K562 (cell line): ENCODE measurements at regions not wholly inside any gene's neighbourhood (a gene's known extent, or its start where the extent isn't known, plus 50 kb on each side); places are given as distances from the start of the nearest gene placed in this dataset.
"Not testable (repeated sequence)": the region's sequence is repeated elsewhere in the genome, so short reads cannot be mapped to it uniquely, and the experiment has no call there.

Experiments
- ATAC-seq: fragments of 200-7000 bp; cut with Tn5 transposase; 3 replicates; pipeline ENCODE4 v1.9.1; 2020; ENCODE audit warnings: moderate library complexity
- BruUV-seq: library from RNA; stranded (reverse); fragments of 400-500 nt; replicated peaks from 2 replicates; lab custom pipeline; 2021; lab: Mats Ljungman, UMichigan
- CTCF ChIA-PET: fragments of 300-600 bp; formaldehyde crosslinking; extraction: SDS; loops from one replicate; lab custom pipeline; 2021; ENCODE audit warnings: low intra/inter-chr PET ratio; lab: Yijun Ruan, JAX
- POLR2A ChIA-PET: fragments of 300-600, 350-650 bp; sonication (Branson Sonifier 250); formaldehyde crosslinking; extraction: SDS; loops from one replicate; lab custom pipeline; 2021; ENCODE audit warnings: antibody characterized with exemption, inconsistent platforms; lab: Yijun Ruan, JAX
- DNase-seq, 4 experiments: peaks; one replicate each; pipeline versions ENCODE4 v3.0.0 to v3.0.0-alpha.2; 2011 to 2018; ENCODE audit warnings: low spot score in 3 of 4, mixed read lengths in 3 of 4; ENCODE audit errors: extremely low read depth in 1 of 4
- FAIRE-seq: peaks from 2 replicates; lab custom pipeline; 2011; peaks lifted over from hg19 to GRCh38; lab: Jason Lieb, UNC
- H2AFZ ChIP-seq: 2 replicates; pipeline ENCODE4 v1.6.0; 2011; ENCODE audit warnings: low read depth, low read length, control low read depth, inconsistent platforms
- H3K27ac ChIP-seq: fragments of 200-600 bp; 3 replicates; pipeline ENCODE4 v1.8.0; 2011; ENCODE audit warnings: low read depth, mild to moderate bottlenecking, control low read depth, inconsistent platforms, low read length, moderate library complexity, mixed read lengths; ENCODE audit errors: extremely low read depth
- H3K27me3 ChIP-seq, 2 experiments: fragments of 300-600 bp in 1 of 2; 2 replicates in 1 of 2; 3 replicates in 1 of 2; pipeline versions ENCODE4 v1.6.0 to v1.8.0; 2011; ENCODE audit warnings: inconsistent platforms in 2 of 2, low read length in 2 of 2, mild to moderate bottlenecking in 1 of 2, mixed read lengths in 1 of 2, moderate library complexity in 1 of 2; ENCODE audit not compliant: control insufficient read depth in 2 of 2, insufficient read depth in 2 of 2
- H3K36me3 ChIP-seq: fragments of 300-600 bp; 3 replicates; pipeline ENCODE4 v1.8.0; 2011; ENCODE audit warnings: mild to moderate bottlenecking, low read length, inconsistent platforms; ENCODE audit not compliant: control insufficient read depth, insufficient read depth
- H3K4me1 ChIP-seq, 2 experiments: fragments of 200-600 bp in 1 of 2; replicated peaks in 1 of 2; 2 replicates in 1 of 2; 3 replicates in 1 of 2; pipeline versions ENCODE4 v1.5.1 to v1.8.0; 2011; ENCODE audit warnings: inconsistent platforms in 2 of 2, low read length in 2 of 2, mild to moderate bottlenecking in 1 of 2, mixed read lengths in 1 of 2, moderate library complexity in 1 of 2; ENCODE audit not compliant: control insufficient read depth in 2 of 2, insufficient read depth in 2 of 2
- H3K4me2 ChIP-seq: 2 replicates; pipeline ENCODE4 v1.6.1; 2011; ENCODE audit warnings: low read length, control low read depth, inconsistent platforms, mixed read lengths; ENCODE audit not compliant: insufficient read depth
- H3K4me3 ChIP-seq: fragments of 200-600 bp; sonication (generic), shearing (Covaris generic); 2 replicates; pipeline ENCODE4 v1.5.1; 2016; ENCODE audit warnings: control low read depth, inconsistent platforms
- H3K79me2 ChIP-seq: fragments of 200-600 bp; 3 replicates; pipeline ENCODE4 v1.8.0; 2011; ENCODE audit warnings: low read length, inconsistent platforms; ENCODE audit not compliant: control insufficient read depth, insufficient read depth
- H3K9ac ChIP-seq, 2 experiments: 2 replicates each; pipeline versions ENCODE4 v1.6.0 to v1.6.1; 2011; ENCODE audit warnings: low read depth in 2 of 2, low read length in 2 of 2, control low read depth in 1 of 2, inconsistent platforms in 1 of 2, mild to moderate bottlenecking in 1 of 2, mixed read lengths in 1 of 2; ENCODE audit not compliant: insufficient read depth in 1 of 2
- H3K9me1 ChIP-seq: one replicate; pipeline ENCODE4 v1.6.0; 2011; ENCODE audit warnings: inconsistent platforms, mild to moderate bottlenecking, low read length, moderate library complexity; ENCODE audit not compliant: control insufficient read depth, insufficient read depth
- H3K9me3 ChIP-seq: replicated peaks from 2 replicates; pipeline ENCODE4 v1.5.1; 2011; ENCODE audit warnings: low read depth, low read length, inconsistent platforms; ENCODE audit not compliant: control insufficient read depth, insufficient read depth
- H4K20me1 ChIP-seq: replicated peaks from 2 replicates; pipeline ENCODE4 v1.6.1; 2011; ENCODE audit warnings: low read length, inconsistent platforms, mixed read lengths; ENCODE audit not compliant: control insufficient read depth, insufficient read depth
- NR3C1 ChIP-seq: sonication (generic); formaldehyde crosslinking; IDR thresholded peaks from 2 replicates; pipeline ENCODE4 v1.8.1; 2022; ENCODE audit warnings: missing genetic modification reagents
- PHTF2 ChIP-seq: fragments of 250-450 bp; sonication (Bioruptor Pico); IDR thresholded peaks from 2 replicates; pipeline ENCODE4 v1.5.0; 2021; ENCODE audit warnings: mild to moderate bottlenecking
- SPI1 ChIP-seq: IDR thresholded peaks from 2 replicates; pipeline ENCODE4 v1.6.1; 2011; ENCODE audit warnings: low read depth, low read length, control low read depth, borderline replicate concordance
- ZKSCAN3 ChIP-seq: fragments of 250-450 bp; sonication (Bioruptor Pico); IDR thresholded peaks from 2 replicates; pipeline ENCODE4 v1.4.0; 2020
- ZNF143 ChIP-seq: sonication (generic); formaldehyde crosslinking; IDR thresholded peaks from 2 replicates; pipeline ENCODE4 v1.9.0; 2022; ENCODE audit warnings: mild to moderate bottlenecking, missing genetic modification reagents
- WGBS: fragments of 100-300 bp; shearing (Covaris generic); methylation state at CpG from one replicate; pipeline ENCODE4 v1.1.6; 2016; ENCODE audit warnings: low coverage, mixed read lengths; ENCODE audit not compliant: insufficient coverage; ENCODE audit errors: missing lambda C conversion rate; 5-methylcytosine and 5-hydroxymethylcytosine counted together
- in situ Hi-C: fragments of 300-500 bp; cut with MboI; formaldehyde crosslinking; loops from 4 replicates; pipeline ENCODE4 v1.15.0; 2018; ENCODE audit warnings: inconsistent platforms, mixed read lengths
- intact Hi-C: fragments of 100-400 bp; cut with micrococcal nuclease; formaldehyde crosslinking; loops from 2 replicates; pipeline ENCODE4 v1.14.2; 2022
- TF ChIP-seq, protein P1 (sequence below): IDR thresholded peaks from 2 replicates; pipeline ENCODE4 v1.6.1; 2016; ENCODE audit warnings: missing genetic modification characterization, missing compliant biosample characterization
- TF ChIP-seq, protein P2 (sequence below): conservative IDR thresholded peaks from 2 replicates; pipeline ENCODE4 v1.6.1; 2011; ENCODE audit warnings: low read depth, mild to moderate bottlenecking, low read length; ENCODE audit not compliant: control insufficient read depth

- Histone ChIP-seq H3K9me3 (no peaks in the 10 kb centered on the region), H3K4me2 (no peak overlapping the region), H3K4me1 (no peaks in the 10 kb centered on the region), H3K9ac (no peak overlapping the region), H3K27me3 (no peaks in the 10 kb centered on the region), H4K20me1 (no peaks in the 10 kb centered on the region), H3K27ac (no peak overlapping the region), H2AFZ (no peak overlapping the region), H3K79me2 (no peaks in the 10 kb centered on the region), H3K4me3 (no peak overlapping the region), H3K36me3 (no peaks in the 10 kb centered on the region), H3K9me1 (no peaks in the 10 kb centered on the region)
- in situ Hi-C loops (no loop called here), intact Hi-C loops (no loop called here)
- FAIRE-seq (no peak), DNase-seq (no peak), ATAC-seq (no peak)
- ChIA-PET CTCF (no interaction called here), POLR2A (no interaction called here)
- 3% methylated on average over 2 of the region's 2 CpGs for WGBS
- no TSS peak for BruUV-seq
- TF ChIP-seq NR3C1 (CRISPR knock-in tag) = no peak
- TF ChIP-seq PHTF2 (CRISPR knock-in tag) = no peak
- TF ChIP-seq SPI1 = 0 out of 2 replicates have a peak, but pooled peaks have one; percentile 21
These were observed 78.4 kb upstream of the DIAPH3 start for GRCh38 chr13:60242043-60242595.

- CTCF ChIA-PET = no interaction called here
- TF ChIP-seq, protein P1, sequence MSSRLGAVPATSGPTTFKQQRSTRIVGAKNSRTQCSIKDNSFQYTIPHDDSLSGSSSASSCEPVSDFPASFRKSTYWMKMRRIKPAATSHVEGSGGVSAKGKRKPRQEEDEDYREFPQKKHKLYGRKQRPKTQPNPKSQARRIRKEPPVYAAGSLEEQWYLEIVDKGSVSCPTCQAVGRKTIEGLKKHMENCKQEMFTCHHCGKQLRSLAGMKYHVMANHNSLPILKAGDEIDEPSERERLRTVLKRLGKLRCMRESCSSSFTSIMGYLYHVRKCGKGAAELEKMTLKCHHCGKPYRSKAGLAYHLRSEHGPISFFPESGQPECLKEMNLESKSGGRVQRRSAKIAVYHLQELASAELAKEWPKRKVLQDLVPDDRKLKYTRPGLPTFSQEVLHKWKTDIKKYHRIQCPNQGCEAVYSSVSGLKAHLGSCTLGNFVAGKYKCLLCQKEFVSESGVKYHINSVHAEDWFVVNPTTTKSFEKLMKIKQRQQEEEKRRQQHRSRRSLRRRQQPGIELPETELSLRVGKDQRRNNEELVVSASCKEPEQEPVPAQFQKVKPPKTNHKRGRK (tag) = peak; percentile 30; the same call in 1 of the 2 replicates
- TF ChIP-seq ZNF143 (CRISPR knock-in tag) (no peak), ZKSCAN3 (no peak)
- TF ChIP-seq, protein P2, sequence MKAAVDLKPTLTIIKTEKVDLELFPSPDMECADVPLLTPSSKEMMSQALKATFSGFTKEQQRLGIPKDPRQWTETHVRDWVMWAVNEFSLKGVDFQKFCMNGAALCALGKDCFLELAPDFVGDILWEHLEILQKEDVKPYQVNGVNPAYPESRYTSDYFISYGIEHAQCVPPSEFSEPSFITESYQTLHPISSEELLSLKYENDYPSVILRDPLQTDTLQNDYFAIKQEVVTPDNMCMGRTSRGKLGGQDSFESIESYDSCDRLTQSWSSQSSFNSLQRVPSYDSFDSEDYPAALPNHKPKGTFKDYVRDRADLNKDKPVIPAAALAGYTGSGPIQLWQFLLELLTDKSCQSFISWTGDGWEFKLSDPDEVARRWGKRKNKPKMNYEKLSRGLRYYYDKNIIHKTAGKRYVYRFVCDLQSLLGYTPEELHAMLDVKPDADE = no peak
- H3K9me3 ChIP-seq = no peaks in the 10 kb centered on the region
- no peak overlapping the region for H2AFZ ChIP-seq
- H4K20me1 ChIP-seq = no peaks in the 10 kb centered on the region
- intact Hi-C loops (no loop called here), in situ Hi-C loops (no loop called here)
- BruUV-seq = no TSS peak
- POLR2A ChIA-PET = no interaction called here
- H3K27ac ChIP-seq = no peak overlapping the region
- no peaks in the 10 kb centered on the region for H3K79me2 ChIP-seq
- WGBS = 11% methylated on average over 1 of the region's 1 CpG
- FAIRE-seq (no peak), DNase-seq (no peak), ATAC-seq (no peak)
- H3K9me1 ChIP-seq = no peaks in the 10 kb centered on the region
- H3K27me3 ChIP-seq = no peaks in the 10 kb centered on the region
- H3K4me3 ChIP-seq = no peak overlapping the region
- no peaks in the 10 kb centered on the region for H3K4me1 ChIP-seq
- H3K9ac ChIP-seq = no peak overlapping the region
- H3K36me3 ChIP-seq = no peaks in the 10 kb centered on the region
- H3K4me2 ChIP-seq = no peak overlapping the region
These were observed 80.7 kb upstream of the DIAPH3 start for GRCh38 chr13:60244381-60244780.

- DNase-seq, H3K9me3 ChIP-seq, intact Hi-C loops, BruUV-seq, ATAC-seq, H3K4me2 ChIP-seq, H3K9me1 ChIP-seq, H4K20me1 ChIP-seq, H3K79me2 ChIP-seq, H3K4me3 ChIP-seq, H3K27me3 ChIP-seq, H3K36me3 ChIP-seq, H3K9ac ChIP-seq, POLR2A ChIA-PET, in situ Hi-C loops, H3K27ac ChIP-seq, CTCF ChIA-PET, H3K4me1 ChIP-seq, FAIRE-seq, H2AFZ ChIP-seq: not testable (repeated sequence)
- 41% methylated on average over 7 of the region's 10 CpGs for WGBS
These were observed 87.7 kb upstream of the DIAPH3 start for GRCh38 chr13:60251419-60251818.
